ENCODE measurements at regions not wholly inside any gene's neighbourhood (a gene's known extent, or its start where the extent isn't known, plus 50 kb on each side); places are given as distances from the start of the nearest gene placed in this dataset.
"Not testable (repeated sequence)": the region's sequence is repeated elsewhere in the genome, so short reads cannot be mapped to it uniquely, and the experiment has no call there.

DNA sequence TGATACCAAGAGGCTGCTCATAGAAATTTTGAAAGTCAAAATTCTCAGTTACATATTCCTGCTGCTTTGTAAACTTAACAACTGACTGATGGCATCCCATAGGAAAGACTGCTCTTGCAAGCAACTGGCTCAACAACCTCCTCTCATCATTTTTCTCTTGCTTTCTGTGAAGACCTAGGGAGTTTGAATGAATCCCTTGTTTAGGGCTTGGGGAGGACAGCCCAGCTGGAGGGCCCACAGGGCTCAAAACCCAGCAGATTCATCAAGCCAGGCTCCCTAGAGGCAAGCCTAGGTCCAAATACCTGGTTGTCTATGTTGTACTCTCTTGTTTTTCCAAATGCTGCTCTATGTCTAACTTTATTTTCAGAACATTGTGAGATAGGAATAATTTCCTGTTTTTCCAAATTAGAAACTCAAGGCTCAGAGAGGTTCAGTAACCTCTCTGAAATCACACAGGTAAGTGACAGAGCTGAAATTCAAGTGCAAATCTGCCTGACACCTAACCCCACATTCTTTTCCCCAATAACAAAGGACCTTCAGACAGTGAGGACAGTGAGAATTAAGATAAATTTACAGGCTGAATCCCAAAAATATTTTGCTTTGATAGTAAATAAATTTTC is 558.9 kb upstream of the KLF4 start:
- Histone ChIP-seq H3K4me1 (peaks cover 8 to 22% (median 9%) of the 10 kb centered on the region in 4 donors), H3K36me3 (no peaks in the 10 kb centered on the region), H3K27me3 (no peaks in the 10 kb centered on the region), H3K9me3 (peaks cover 0 to 9% (median 3%) of the 10 kb centered on the region in 4 donors), H3K4me3 (no peak overlapping the region), H3K27ac (no peak overlapping the region)
- intact Hi-C loops (cut with DNase I; ENCODE audit: low total_unique reads), result no loop called here
- DNase-seq, result no peak
- TF ChIP-seq EP300 (IDR thresholded peaks at IDR 0.05) (no peak), POLR2A (IDR thresholded peaks at IDR 0.05) (no peak), POLR2AphosphoS5 (IDR thresholded peaks at IDR 0.05) (no peak)
- TF ChIP-seq, protein P1, sequence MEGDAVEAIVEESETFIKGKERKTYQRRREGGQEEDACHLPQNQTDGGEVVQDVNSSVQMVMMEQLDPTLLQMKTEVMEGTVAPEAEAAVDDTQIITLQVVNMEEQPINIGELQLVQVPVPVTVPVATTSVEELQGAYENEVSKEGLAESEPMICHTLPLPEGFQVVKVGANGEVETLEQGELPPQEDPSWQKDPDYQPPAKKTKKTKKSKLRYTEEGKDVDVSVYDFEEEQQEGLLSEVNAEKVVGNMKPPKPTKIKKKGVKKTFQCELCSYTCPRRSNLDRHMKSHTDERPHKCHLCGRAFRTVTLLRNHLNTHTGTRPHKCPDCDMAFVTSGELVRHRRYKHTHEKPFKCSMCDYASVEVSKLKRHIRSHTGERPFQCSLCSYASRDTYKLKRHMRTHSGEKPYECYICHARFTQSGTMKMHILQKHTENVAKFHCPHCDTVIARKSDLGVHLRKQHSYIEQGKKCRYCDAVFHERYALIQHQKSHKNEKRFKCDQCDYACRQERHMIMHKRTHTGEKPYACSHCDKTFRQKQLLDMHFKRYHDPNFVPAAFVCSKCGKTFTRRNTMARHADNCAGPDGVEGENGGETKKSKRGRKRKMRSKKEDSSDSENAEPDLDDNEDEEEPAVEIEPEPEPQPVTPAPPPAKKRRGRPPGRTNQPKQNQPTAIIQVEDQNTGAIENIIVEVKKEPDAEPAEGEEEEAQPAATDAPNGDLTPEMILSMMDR (IDR thresholded peaks at IDR 0.05), result no peak

DNA sequence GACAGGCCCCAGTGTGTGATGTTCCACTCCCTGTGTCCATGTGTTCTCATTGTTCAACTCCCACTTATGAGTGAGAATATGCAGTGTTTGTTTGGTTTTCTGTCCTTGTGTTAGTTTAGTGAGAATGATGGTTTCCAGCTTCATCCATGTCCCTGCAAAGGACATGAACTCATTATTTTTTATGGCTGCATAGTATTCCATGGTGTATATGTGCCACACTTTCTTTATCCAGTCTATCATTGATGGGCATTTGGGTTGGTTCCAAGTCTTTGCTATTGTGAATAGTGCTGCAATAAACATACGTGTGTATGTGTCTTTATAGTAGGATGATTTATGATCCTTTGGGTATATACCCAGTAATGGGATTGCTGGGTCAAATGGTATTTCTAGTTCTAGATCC is 558.2 kb upstream of the KLF4 start:
- Histone ChIP-seq H3K9me3 (peaks cover 0 to 12% (median 4%) of the 10 kb centered on the region in 4 donors), H3K4me1 (peaks cover under 1 to 14% (median 2%) of the 10 kb centered on the region in 4 donors)
- WGBS, 5 donors, result 67 to 94% (median 91%) methylated on average over 1 of the region's 1 CpG
- H3K36me3 ChIP-seq; DNase-seq; intact Hi-C loops (cut with DNase I; ENCODE audit: low total_unique reads); H3K27ac ChIP-seq; H3K27me3 ChIP-seq; H3K4me3 ChIP-seq: not testable (repeated sequence)

DNA sequence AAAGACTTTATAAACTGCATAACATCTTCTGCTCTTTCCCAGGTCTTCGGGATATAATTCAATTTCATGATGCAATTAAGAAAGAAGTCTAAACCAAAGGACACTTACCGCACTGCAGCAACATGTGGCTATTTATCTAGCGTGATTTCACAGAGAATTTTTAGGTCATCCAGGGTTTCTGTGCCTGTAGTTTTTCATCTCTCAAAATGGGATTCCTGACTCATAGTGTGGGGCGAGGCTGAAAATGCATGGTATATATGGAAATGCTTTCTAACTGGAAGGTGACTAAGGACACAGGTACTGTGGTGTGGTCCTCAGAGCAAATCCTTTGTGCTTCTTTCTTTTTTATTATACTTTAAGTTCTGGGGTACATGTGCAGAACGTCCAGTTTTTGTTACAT is 557.7 kb upstream of the KLF4 start:
- H3K4me3 ChIP-seq, result no peak overlapping the region
- no peaks in the 10 kb centered on the region for H3K27me3 ChIP-seq
- TF ChIP-seq POLR2AphosphoS5 (IDR thresholded peaks at IDR 0.05) (no peak), EP300 (IDR thresholded peaks at IDR 0.05) (no peak), POLR2A (IDR thresholded peaks at IDR 0.05) (no peak)
- TF ChIP-seq, protein P1 (IDR thresholded peaks at IDR 0.05), result no peak
- intact Hi-C loops (cut with DNase I; ENCODE audit: low total_unique reads), result no loop called here
- peaks cover 0 to 10% (median 0%) of the 10 kb centered on the region in 4 donors for H3K4me1 ChIP-seq
- 87 to 96% (median 91%) methylated on average over 5 of the region's 5 CpGs for WGBS, 5 donors
- H3K36me3 ChIP-seq, result no peaks in the 10 kb centered on the region
- H3K9me3 ChIP-seq, result peaks cover 0 to 12% (median 4%) of the 10 kb centered on the region in 4 donors
- H3K27ac ChIP-seq, result no peak overlapping the region
- no peak for DNase-seq

DNA sequence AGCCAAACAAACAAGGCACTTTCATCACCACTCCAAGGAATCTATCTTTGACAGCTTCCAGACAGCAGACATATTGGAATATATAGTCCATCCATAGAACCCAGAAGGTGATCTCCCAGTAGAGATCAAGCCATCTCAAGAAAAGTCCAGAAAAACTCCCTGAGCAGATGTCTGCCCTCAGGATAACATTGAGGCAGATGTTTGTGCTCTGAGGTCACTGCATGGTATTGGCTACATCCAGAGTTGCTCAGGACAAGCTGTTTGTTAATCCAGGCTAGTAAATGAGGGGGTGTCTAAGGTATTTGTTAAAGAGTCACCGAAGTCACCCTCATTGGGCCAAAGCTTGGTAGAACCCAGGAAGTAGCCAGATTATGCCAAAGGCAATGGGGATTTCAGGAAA is 556.3 kb upstream of the KLF4 start:
- intact Hi-C loops (cut with DNase I; ENCODE audit: low total_unique reads), result no loop called here
- H3K4me3 ChIP-seq, result no peak overlapping the region
- H3K9me3 ChIP-seq, result peaks cover 0 to 12% (median 4%) of the 10 kb centered on the region in 4 donors
- TF ChIP-seq EP300 (IDR thresholded peaks at IDR 0.05) (no peak), POLR2AphosphoS5 (IDR thresholded peaks at IDR 0.05) (no peak), POLR2A (IDR thresholded peaks at IDR 0.05) (no peak)
- TF ChIP-seq, protein P1 (IDR thresholded peaks at IDR 0.05), result no peak
- WGBS, 5 donors, result 68 to 96% (median 91%) methylated on average over 1 of the region's 1 CpG
- H3K27ac ChIP-seq, result no peak overlapping the region
- no peaks in the 10 kb centered on the region for H3K36me3 ChIP-seq
- peaks cover 0 to 17% (median 0%) of the 10 kb centered on the region in 4 donors for H3K4me1 ChIP-seq
- no peaks in the 10 kb centered on the region for H3K27me3 ChIP-seq
- no peak for DNase-seq

DNA sequence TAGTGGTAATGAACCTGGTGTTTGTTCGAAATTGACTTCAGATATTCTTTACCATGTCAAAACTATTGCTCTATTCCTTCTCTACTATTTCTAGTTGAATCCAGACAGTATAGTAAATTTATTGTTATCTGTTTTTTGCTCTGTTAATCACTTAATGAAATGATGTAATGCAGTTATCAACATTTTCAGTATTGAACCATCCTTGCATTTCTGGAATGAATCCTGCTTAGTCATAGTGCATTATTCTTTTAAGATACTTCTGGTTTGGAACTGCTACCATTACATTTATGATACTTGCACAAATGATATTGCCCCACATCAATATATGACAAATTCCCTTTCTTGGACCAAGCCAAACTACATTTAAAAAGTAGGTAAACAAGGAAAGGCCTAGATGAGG is 554.0 kb upstream of the KLF4 start:
- DNase-seq, result no peak
- Histone ChIP-seq H3K4me3 (no peak overlapping the region), H3K4me1 (peaks cover 0 to 11% (median 0%) of the 10 kb centered on the region in 4 donors), H3K27me3 (no peaks in the 10 kb centered on the region), H3K9me3 (peaks cover 0 to 12% (median 4%) of the 10 kb centered on the region in 4 donors), H3K36me3 (no peaks in the 10 kb centered on the region), H3K27ac (no peak overlapping the region)
- 90 to 100% (median 94%) methylated on average over 1 of the region's 1 CpG for WGBS, 5 donors
- intact Hi-C loops (cut with DNase I; ENCODE audit: low total_unique reads), result no loop called here
- TF ChIP-seq, protein P1 (IDR thresholded peaks at IDR 0.05), result no peak
- no peak for TF ChIP-seq POLR2A (IDR thresholded peaks at IDR 0.05)
- no peak for TF ChIP-seq EP300 (IDR thresholded peaks at IDR 0.05)
- TF ChIP-seq POLR2AphosphoS5 (IDR thresholded peaks at IDR 0.05), result no peak
